ENCODE measurements at regions not wholly inside any gene's neighbourhood (a gene's known extent, or its start where the extent isn't known, plus 50 kb on each side); places are given as distances from the start of the nearest gene placed in this dataset.

GRCh38 chr4:151829309-151829708, 68.5 kb upstream of the GATB start:
- TF ChIP-seq EP300 (IDR thresholded peaks at IDR 0.05) (no peak), CTCF (IDR thresholded peaks at IDR 0.05) (no peak), POLR2AphosphoS5 (IDR thresholded peaks at IDR 0.05) (no peak)

All from upper lobe of left lung (tissue), 4 donors.